HCT116 (cell line): ENCODE measurements at regions not wholly inside any gene's neighbourhood (a gene's known extent, or its start where the extent isn't known, plus 50 kb on each side); places are given as distances from the start of the nearest gene placed in this dataset.

Experiments used
- ATAC-seq: fragments of 200-7000 bp; cut with Tn5 transposase; 2 replicates; pipeline ENCODE4 v1.9.1; 2020; ENCODE audit warnings: mild to moderate bottlenecking, moderate library complexity
- BruUV-seq: library from RNA; stranded (reverse); fragments of 400-500 nt; replicated peaks from 2 replicates; lab custom pipeline; 2021; lab: Mats Ljungman, UMichigan
- CTCF ChIA-PET: fragments of 300-600 bp; sonication (Branson Sonifier 250); formaldehyde crosslinking; loops from one replicate; lab custom pipeline; 2021; ENCODE audit warnings: antibody characterized with exemption; lab: Charles Lee
- POLR2A ChIA-PET: fragments of 300-600, 350-600 bp; sonication (Branson Sonifier 250); formaldehyde crosslinking; loops from one replicate; lab custom pipeline; 2021; ENCODE audit warnings: antibody characterized with exemption; lab: Charles Lee
- RAD21 ChIA-PET, 2 experiments: fragments of 300-600 bp; sonication (Branson Sonifier 250); formaldehyde crosslinking; loops; one replicate each; lab custom pipeline; 2023; ENCODE audit warnings: low total read pairs in 2 of 2; ENCODE audit not compliant: uncharacterized antibody in 2 of 2, unreplicated experiment in 2 of 2, low non-redundant PET in 1 of 2; lab: Charles Lee
- DNase-seq: peaks from one replicate; pipeline ENCODE4 v3.0.0-alpha.2; 2010; ENCODE audit warnings: low read depth, low spot score
- H2AFZ ChIP-seq: fragments of 200-600 bp; shearing (Covaris generic), sonication (generic); 2 replicates; pipeline ENCODE4 v1.6.1; 2017; ENCODE audit warnings: low read depth, mixed run types, mixed read lengths, antibody characterized with exemption, low read length; ENCODE audit not compliant: poor library complexity, severe bottlenecking
- H3K27ac ChIP-seq: 2 replicates; pipeline ENCODE4 v1.5.1; 2012; ENCODE audit warnings: low read depth, low read length
- H3K27me3 ChIP-seq: fragments of 200-600 bp; sonication (generic); 2 replicates; pipeline ENCODE4 v1.6.1; 2016; ENCODE audit warnings: mixed run types, low read length, mixed read lengths; ENCODE audit not compliant: insufficient read depth
- H3K36me3 ChIP-seq, 2 experiments: fragments of 200-500 bp in 1 of 2; fragments of 200-600 bp in 1 of 2; sonication (Bioruptor generic) in 1 of 2; sonication (generic) in 1 of 2; 2 replicates each; pipeline versions ENCODE4 v1.5.1 to v1.6.1; 2014 to 2016; ENCODE audit warnings: low read length in 2 of 2, inconsistent platforms in 1 of 2, mixed read lengths in 1 of 2, mixed run types in 1 of 2; ENCODE audit not compliant: insufficient read depth in 2 of 2, control insufficient read depth in 1 of 2
- H3K4me1 ChIP-seq, 2 experiments: fragments of 200-600 bp in 1 of 2; sonication (generic) in 1 of 2; 2 replicates each; pipeline versions ENCODE4 v1.5.1 to v1.6.1; 2012 to 2017; ENCODE audit warnings: low read length in 2 of 2, inconsistent platforms in 1 of 2, mild to moderate bottlenecking in 1 of 2, mixed read lengths in 1 of 2, mixed run types in 1 of 2, moderate library complexity in 1 of 2; ENCODE audit not compliant: insufficient read depth in 2 of 2, control insufficient read depth in 1 of 2
- H3K4me2 ChIP-seq: fragments of 200-600 bp; sonication (generic); 2 replicates; pipeline ENCODE4 v1.6.1; 2017; ENCODE audit warnings: mixed run types, low read length, mixed read lengths
- H3K4me3 ChIP-seq, 2 experiments: fragments of 200-600 bp in 1 of 2; sonication (generic) in 1 of 2; replicated peaks in 1 of 2; 2 replicates each; pipeline ENCODE4 v1.5.1; 2011 to 2016; ENCODE audit warnings: low read length in 2 of 2, control low read depth in 1 of 2, low read depth in 1 of 2, mild to moderate bottlenecking in 1 of 2, mixed read lengths in 1 of 2, mixed run types in 1 of 2
- H3K79me2 ChIP-seq: fragments of 200-600 bp; sonication (generic); 2 replicates; pipeline ENCODE4 v1.6.1; 2017; ENCODE audit warnings: mild to moderate bottlenecking, mixed run types, low read length, moderate library complexity, mixed read lengths; ENCODE audit not compliant: insufficient read depth
- H3K9ac ChIP-seq: fragments of 200-600 bp; sonication (generic); 2 replicates; pipeline ENCODE4 v1.6.1; 2016; ENCODE audit warnings: low read length, mixed read lengths
- H3K9me2 ChIP-seq: fragments of 200-600 bp; sonication (generic), shearing (Covaris generic); 2 replicates; pipeline ENCODE4 v1.6.1; 2017; ENCODE audit warnings: mixed run types, mild to moderate bottlenecking, moderate library complexity; ENCODE audit not compliant: insufficient read depth
- H3K9me3 ChIP-seq, 2 experiments: fragments of 200-500 bp in 1 of 2; fragments of 200-600 bp in 1 of 2; sonication (Bioruptor generic) in 1 of 2; sonication (generic) in 1 of 2; 2 replicates each; pipeline ENCODE4 v1.6.1; 2014 to 2017; ENCODE audit warnings: low read length in 2 of 2, mixed read lengths in 2 of 2, inconsistent platforms in 1 of 2, low read depth in 1 of 2, mild to moderate bottlenecking in 1 of 2, mixed run types in 1 of 2, moderate library complexity in 1 of 2; ENCODE audit not compliant: control insufficient read depth in 1 of 2, insufficient read depth in 1 of 2
- H4K20me1 ChIP-seq: fragments of 200-600 bp; sonication (generic), shearing (Covaris generic); 2 replicates; pipeline ENCODE4 v1.6.1; 2017; ENCODE audit warnings: mixed run types, mild to moderate bottlenecking, moderate library complexity; ENCODE audit not compliant: insufficient read depth
- ATF3 ChIP-seq: IDR thresholded peaks from 2 replicates; pipeline ENCODE4 v1.6.1; 2012
- CBX3 ChIP-seq: IDR thresholded peaks from 2 replicates; pipeline ENCODE4 v1.6.1; 2012; ENCODE audit warnings: low read depth
- CEBPB ChIP-seq: IDR thresholded peaks from 2 replicates; pipeline ENCODE4 v1.6.1; 2012; ENCODE audit warnings: low read depth
- CTCF ChIP-seq, 3 experiments: fragments of 200-600 bp in 1 of 3; sonication (generic) in 1 of 3; IDR thresholded peaks in 2 of 3; conservative IDR thresholded peaks in 1 of 3; 2 replicates each; pipeline ENCODE4 v1.5.1; 2012 to 2017; ENCODE audit warnings: low read depth in 2 of 3, low read length in 2 of 3, antibody characterized with exemption in 1 of 3, borderline replicate concordance in 1 of 3, control low read depth in 1 of 3, mild to moderate bottlenecking in 1 of 3, mixed read lengths in 1 of 3, mixed run types in 1 of 3, moderate library complexity in 1 of 3; ENCODE audit not compliant: insufficient read depth in 1 of 3
- EGR1 ChIP-seq: IDR thresholded peaks from 2 replicates; pipeline ENCODE4 v1.6.1; 2012; ENCODE audit warnings: low read depth
- ELF1 ChIP-seq: IDR thresholded peaks from 2 replicates; pipeline ENCODE4 v1.6.1; 2012; ENCODE audit warnings: low read depth, borderline replicate concordance
- EZH2phosphoT487 ChIP-seq: fragments of 200-600 bp; IDR thresholded peaks from 2 replicates; pipeline ENCODE4 v1.6.1; 2018; ENCODE audit warnings: antibody characterized with exemption, borderline replicate concordance
- FOSL1 ChIP-seq: IDR thresholded peaks from 2 replicates; pipeline ENCODE4 v1.6.1; 2012; ENCODE audit warnings: low read depth
- JUND ChIP-seq: IDR thresholded peaks from 2 replicates; pipeline ENCODE4 v1.6.1; 2012
- POLR2A ChIP-seq: IDR thresholded peaks from 2 replicates; pipeline ENCODE4 v1.7.0; 2011; ENCODE audit warnings: borderline replicate concordance; ENCODE audit not compliant: insufficient read depth, insufficient read length; ENCODE audit errors: extremely low read depth
- POLR2AphosphoS5 ChIP-seq: IDR thresholded peaks from 2 replicates; pipeline ENCODE4 v1.6.1; 2011; ENCODE audit warnings: mild to moderate bottlenecking, low read depth, low read length, moderate library complexity
- SIN3A ChIP-seq: IDR thresholded peaks from 2 replicates; pipeline ENCODE4 v1.6.1; 2012; ENCODE audit warnings: low read depth
- SP1 ChIP-seq: IDR thresholded peaks from 2 replicates; pipeline ENCODE4 v1.6.1; 2012; ENCODE audit warnings: low read depth
- SRF ChIP-seq: IDR thresholded peaks from 2 replicates; pipeline ENCODE4 v1.6.1; 2012; ENCODE audit warnings: low read depth
- TCF7L2 ChIP-seq: IDR thresholded peaks from 2 replicates; pipeline ENCODE4 v1.7.0; 2011; ENCODE audit warnings: borderline replicate concordance, inconsistent platforms; ENCODE audit not compliant: insufficient read depth, insufficient read length; ENCODE audit errors: extremely low read depth
- ZBTB33 ChIP-seq: IDR thresholded peaks from 2 replicates; pipeline ENCODE4 v1.6.1; 2011; ENCODE audit warnings: mild to moderate bottlenecking, low read length, moderate library complexity; ENCODE audit not compliant: insufficient replicate concordance; ENCODE audit errors: extremely low read depth
- ZFX ChIP-seq: fragments of 450-650 bp; IDR thresholded peaks from 2 replicates; pipeline ENCODE4 v1.6.1; 2017
- ZNF274 ChIP-seq: fragments of 200-500 bp; sonication (Bioruptor generic); IDR thresholded peaks from 2 replicates; pipeline ENCODE4 v1.6.1; 2014; ENCODE audit warnings: mild to moderate bottlenecking, low read depth, low read length, inconsistent platforms
- intact Hi-C: fragments of 100-400 bp; cut with micrococcal nuclease; formaldehyde crosslinking; loops from 2 replicates; pipeline ENCODE4 v1.10.0; 2022
- TF ChIP-seq, protein P1 (sequence below): IDR thresholded peaks from 2 replicates; pipeline ENCODE4 v1.6.1; 2012

GRCh38 chr6:11297376-11297729 is 64.9 kb upstream of the NEDD9 start:
- ATAC-seq = no peak
- intact Hi-C loops = no loop called here

More at GRCh38 chr6:11297376-11297729, 64.9 kb upstream of the NEDD9 start:
- no peaks in the 10 kb centered on the region for H4K20me1 ChIP-seq
- no peak overlapping the region for H3K9ac ChIP-seq
- no peaks in the 10 kb centered on the region for H3K9me3 ChIP-seq
- no peak overlapping the region for H3K4me2 ChIP-seq
- H3K9me2 ChIP-seq = no peaks in the 10 kb centered on the region
- ChIA-PET POLR2A (no interaction called here), RAD21 (no interaction called here), CTCF (no interaction called here)
- no peaks in the 10 kb centered on the region for H3K36me3 ChIP-seq
- H3K27ac ChIP-seq = no peak overlapping the region
- H3K27me3 ChIP-seq = no peaks in the 10 kb centered on the region
- H3K4me1 ChIP-seq = no peaks in the 10 kb centered on the region
- H2AFZ ChIP-seq = no peak overlapping the region
- TF ChIP-seq ATF3 = no peak
- TF ChIP-seq, protein P1, sequence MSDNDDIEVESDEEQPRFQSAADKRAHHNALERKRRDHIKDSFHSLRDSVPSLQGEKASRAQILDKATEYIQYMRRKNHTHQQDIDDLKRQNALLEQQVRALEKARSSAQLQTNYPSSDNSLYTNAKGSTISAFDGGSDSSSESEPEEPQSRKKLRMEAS = no peak
- no peak for TF ChIP-seq SRF
- no peak for TF ChIP-seq CEBPB
- TF ChIP-seq ZFX = no peak
- TF ChIP-seq ELF1 = no peak
- no peak for TF ChIP-seq ZBTB33
- no peak for TF ChIP-seq EZH2phosphoT487
- TF ChIP-seq EGR1 = no peak
- TF ChIP-seq POLR2A = no peak
- no peak for TF ChIP-seq ZNF274
- TF ChIP-seq TCF7L2 = no peak
- TF ChIP-seq SIN3A = no peak
- TF ChIP-seq FOSL1 = no peak
- TF ChIP-seq JUND = no peak
- no peak for TF ChIP-seq SP1
- no peak for TF ChIP-seq POLR2AphosphoS5
- no peak for TF ChIP-seq CTCF (IDR thresholded peaks at IDR 0.05 in 2 of 3, conservative IDR thresholded peaks at IDR 0.05 in 1 of 3; ENCODE audit: borderline replicate concordance in 1 of 3, insufficient read depth in 1 of 3, low read depth in 2 of 3, low read length in 2 of 3)
- no peak for TF ChIP-seq CBX3
- no peaks in the 10 kb centered on the region for H3K79me2 ChIP-seq
- no TSS peak for BruUV-seq
- no peak overlapping the region for H3K4me3 ChIP-seq
- no peak for DNase-seq
